ENCODE measurements at regions not wholly inside any gene's neighbourhood (a gene's known extent, or its start where the extent isn't known, plus 50 kb on each side); places are given as distances from the start of the nearest gene placed in this dataset.

- Histone ChIP-seq H2AFZ (ENCODE audit: insufficient read depth, low read depth, low read length, poor library complexity, severe bottlenecking) (no peak overlapping the region), H3K4me1 (ENCODE audit: control insufficient read depth in 1 of 2, insufficient read depth in 2 of 2, low read length in 2 of 2) (no peaks in the 10 kb centered on the region), H3K4me2 (replicated peaks; ENCODE audit: extremely low read depth, low read length, poor library complexity, severe bottlenecking) (no peak overlapping the region), H4K20me1 (ENCODE audit: insufficient read depth, low read length) (no peaks in the 10 kb centered on the region), H3K27me3 (ENCODE audit: control insufficient read depth in 2 of 2, insufficient read depth in 2 of 2, low read length in 2 of 2) (no peaks in the 10 kb centered on the region), H3K79me2 (ENCODE audit: insufficient read depth, low read length) (no peaks in the 10 kb centered on the region), H3K36me3 (replicated peaks in 1 of 2; ENCODE audit: control insufficient read depth in 1 of 2, insufficient read depth in 2 of 2, low read length in 2 of 2) (no peaks in the 10 kb centered on the region), H3K27ac (ENCODE audit: low read depth in 1 of 2, low read length in 2 of 2) (no peak overlapping the region), H3K9ac (ENCODE audit: insufficient read depth, low read length, poor library complexity, severe bottlenecking) (no peak overlapping the region), H3K4me3 (replicated peaks in 1 of 3; ENCODE audit: low read depth in 2 of 3, low read length in 3 of 3) (no peak overlapping the region), H3K9me3 (replicated peaks in 1 of 2; ENCODE audit: control insufficient read depth in 1 of 2, insufficient read depth in 1 of 2, low read length in 2 of 2) (no peaks in the 10 kb centered on the region)
- no peaks in the 10 kb centered on the region for H3K4me1 Mint-ChIP-seq
- H3K36me3 Mint-ChIP-seq, result no peaks in the 10 kb centered on the region
- intact Hi-C loops (cut with micrococcal nuclease), result no loop called here
- H3K4me3 Mint-ChIP-seq, result no peak overlapping the region
- peaks cover 0 to 7% (median 2%) of the 10 kb centered on the region in 3 donors for H3K27me3 Mint-ChIP-seq (ENCODE audit: low read depth in 3 of 3)
- no peak for DNase-seq
- TF ChIP-seq CTCF (IDR thresholded peaks at IDR 0.05), result no peak
- no peak overlapping the region for H3K27ac Mint-ChIP-seq
- WGBS (ENCODE audit: insufficient coverage), result 83% methylated on average over 1 of the region's 1 CpG
- peaks cover 0 to 10% (median 4%) of the 10 kb centered on the region in 7 donors for H3K9me3 Mint-ChIP-seq
These were observed 496.3 kb downstream of the DHX35 start for GRCh38 chr20:39458452-39458851.

DNA sequence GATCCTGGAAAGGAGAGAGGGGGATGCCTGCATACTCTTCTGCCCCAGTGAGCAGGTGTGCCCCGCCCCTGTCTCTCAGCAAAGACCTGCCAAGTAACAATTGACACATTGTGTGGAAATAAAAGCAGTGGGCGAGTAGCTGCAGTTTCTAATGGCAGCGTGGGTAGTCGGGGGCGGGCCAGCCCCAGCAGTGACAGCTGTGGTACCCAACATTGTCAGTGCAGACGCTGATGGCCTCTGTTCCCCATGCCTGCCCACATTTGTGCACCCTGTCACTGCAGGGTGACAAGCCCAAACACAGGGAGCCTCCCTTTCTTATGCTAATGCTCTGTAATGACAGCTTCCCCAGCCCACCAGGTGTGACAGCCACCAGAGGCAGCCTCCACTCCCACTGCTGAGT is 491.7 kb downstream of the DHX35 start:
- Histone ChIP-seq H3K9ac (ENCODE audit: insufficient read depth, low read length, poor library complexity, severe bottlenecking) (no peak overlapping the region), H3K36me3 (replicated peaks in 1 of 2; ENCODE audit: control insufficient read depth in 1 of 2, insufficient read depth in 2 of 2, low read length in 2 of 2) (no peaks in the 10 kb centered on the region), H3K4me3 (replicated peaks in 1 of 3; ENCODE audit: low read depth in 2 of 3, low read length in 3 of 3) (no peak overlapping the region), H3K9me3 (replicated peaks in 1 of 2; ENCODE audit: control insufficient read depth in 1 of 2, insufficient read depth in 1 of 2, low read length in 2 of 2) (no peaks in the 10 kb centered on the region), H3K4me1 (ENCODE audit: control insufficient read depth in 1 of 2, insufficient read depth in 2 of 2, low read length in 2 of 2) (no peaks in the 10 kb centered on the region), H2AFZ (ENCODE audit: insufficient read depth, low read depth, low read length, poor library complexity, severe bottlenecking) (no peak overlapping the region), H3K27me3 (ENCODE audit: control insufficient read depth in 2 of 2, insufficient read depth in 2 of 2, low read length in 2 of 2) (no peaks in the 10 kb centered on the region), H3K4me2 (replicated peaks; ENCODE audit: extremely low read depth, low read length, poor library complexity, severe bottlenecking) (no peak overlapping the region), H3K79me2 (ENCODE audit: insufficient read depth, low read length) (no peaks in the 10 kb centered on the region), H4K20me1 (ENCODE audit: insufficient read depth, low read length) (no peaks in the 10 kb centered on the region), H3K27ac (ENCODE audit: low read depth in 1 of 2, low read length in 2 of 2) (no peak overlapping the region)
- Mint-ChIP-seq H3K36me3 (no peaks in the 10 kb centered on the region), H3K9me3 (peaks cover 0 to 7% (median 4%) of the 10 kb centered on the region in 7 donors), H3K27ac (no peak overlapping the region), H3K4me3 (no peak overlapping the region), H3K27me3 (ENCODE audit: low read depth in 3 of 3) (peaks cover 0 to 4% (median 0%) of the 10 kb centered on the region in 3 donors), H3K4me1 (no peaks in the 10 kb centered on the region)
- intact Hi-C loops (cut with micrococcal nuclease), result no loop called here
- DNase-seq, result no peak
- no peak for TF ChIP-seq CTCF (IDR thresholded peaks at IDR 0.05)
- 76% methylated on average over 6 of the region's 6 CpGs for WGBS (ENCODE audit: insufficient coverage)
